22Rv1 (cell line): ENCODE measurements at regions not wholly inside any gene's neighbourhood (a gene's known extent, or its start where the extent isn't known, plus 50 kb on each side); places are given as distances from the start of the nearest gene placed in this dataset.

Experiments
- CTCF ChIP-seq: fragments of 450-650 bp; IDR thresholded peaks from 2 replicates; pipeline ENCODE4 v1.5.1; 2017; ENCODE audit warnings: mild to moderate bottlenecking
- ZFX ChIP-seq: fragments of 450-650 bp; IDR thresholded peaks from 2 replicates; pipeline ENCODE4 v1.6.1; 2017; ENCODE audit warnings: antibody characterized with exemption, borderline replicate concordance

- TF ChIP-seq CTCF (no peak), ZFX (no peak)
These were observed 73.2 kb upstream of the SMARCA2 start for GRCh38 chr9:1941989-1942388.
